ENCODE measurements at regions not wholly inside any gene's neighbourhood (a gene's known extent, or its start where the extent isn't known, plus 50 kb on each side); places are given as distances from the start of the nearest gene placed in this dataset.

GRCh38 chr4:24144381-24144780 lies 254.5 kb upstream of the PPARGC1A start:
- no peak for DNase-seq

- no peak for DNase-seq
Measured at GRCh38 chr4:24143741-24144140, 253.9 kb upstream of the PPARGC1A start.

- DNase-seq, result no peak
Measured at GRCh38 chr4:24141836-24142235, 252.0 kb upstream of the PPARGC1A start.

DNA sequence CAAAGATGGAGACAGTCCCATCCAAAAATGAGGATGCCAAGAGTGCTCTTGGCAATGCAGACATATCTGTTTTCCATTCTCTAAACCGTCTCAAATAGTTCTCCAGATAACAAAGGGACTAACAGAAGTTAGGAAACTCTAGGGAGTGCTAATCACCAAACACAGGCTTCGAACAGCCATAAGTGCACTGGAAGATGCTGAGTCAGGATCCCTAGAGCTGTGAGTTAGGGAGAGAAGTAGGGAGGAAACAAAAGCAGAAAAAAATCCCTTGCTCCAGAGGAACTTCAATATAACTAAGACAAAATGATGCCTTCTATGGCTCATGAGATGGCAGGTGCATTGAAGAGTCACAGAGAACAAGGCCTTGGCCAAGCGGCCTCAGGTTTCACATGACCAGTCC lies 251.0 kb upstream of the PPARGC1A start:
- no peak for DNase-seq

DNA sequence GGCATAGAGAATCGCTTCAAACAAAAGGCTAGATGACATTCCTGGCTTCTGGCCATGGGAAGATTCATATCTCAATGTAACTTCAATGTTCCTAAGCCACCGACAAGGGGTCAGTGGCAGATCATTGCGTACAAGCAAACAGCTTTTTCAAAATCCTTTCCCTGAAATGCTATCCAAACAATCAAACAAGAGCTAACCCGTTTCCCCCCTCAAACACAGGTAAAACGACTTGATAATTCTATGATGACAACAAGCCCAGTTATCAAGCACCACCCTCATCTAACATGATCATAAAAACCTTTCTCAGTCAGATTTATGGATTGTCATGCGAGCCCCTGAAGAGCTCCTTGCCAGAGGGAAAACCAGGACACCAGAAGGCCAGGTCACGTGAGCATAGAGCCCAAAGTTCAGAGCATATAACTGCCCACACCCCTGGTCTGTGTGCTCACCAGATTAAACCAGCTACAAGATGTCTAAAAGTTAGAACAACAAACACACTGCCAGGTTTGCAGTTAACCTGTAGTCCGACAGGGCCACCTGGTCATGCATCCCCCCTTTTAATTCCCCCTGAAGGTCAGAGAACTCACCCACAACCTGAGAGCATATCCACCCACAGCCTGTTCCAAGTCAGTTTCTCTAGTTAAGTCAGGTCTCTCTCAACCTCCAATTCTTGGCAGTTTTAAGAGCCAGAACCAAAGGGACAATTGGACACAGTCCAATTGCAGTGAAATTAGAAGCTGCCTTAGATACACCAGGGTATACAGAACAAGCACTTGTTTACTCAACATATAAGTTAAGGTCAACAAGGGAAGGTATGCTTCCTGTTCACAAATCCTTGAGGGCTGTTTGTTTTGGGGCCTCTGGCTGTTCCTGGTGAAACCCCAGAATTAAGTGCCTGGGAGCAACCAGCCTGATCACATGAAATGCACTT lies 248.1 kb upstream of the PPARGC1A start:
- no peak for DNase-seq

- no peak for DNase-seq
Measured at GRCh38 chr4:24131954-24132673, 242.3 kb upstream of the PPARGC1A start.

GRCh38 chr4:24130637-24131036 lies 240.8 kb upstream of the PPARGC1A start:
- DNase-seq, result no peak

GRCh38 chr4:24126776-24127175 lies 236.9 kb upstream of the PPARGC1A start:
- no peak for DNase-seq

DNA sequence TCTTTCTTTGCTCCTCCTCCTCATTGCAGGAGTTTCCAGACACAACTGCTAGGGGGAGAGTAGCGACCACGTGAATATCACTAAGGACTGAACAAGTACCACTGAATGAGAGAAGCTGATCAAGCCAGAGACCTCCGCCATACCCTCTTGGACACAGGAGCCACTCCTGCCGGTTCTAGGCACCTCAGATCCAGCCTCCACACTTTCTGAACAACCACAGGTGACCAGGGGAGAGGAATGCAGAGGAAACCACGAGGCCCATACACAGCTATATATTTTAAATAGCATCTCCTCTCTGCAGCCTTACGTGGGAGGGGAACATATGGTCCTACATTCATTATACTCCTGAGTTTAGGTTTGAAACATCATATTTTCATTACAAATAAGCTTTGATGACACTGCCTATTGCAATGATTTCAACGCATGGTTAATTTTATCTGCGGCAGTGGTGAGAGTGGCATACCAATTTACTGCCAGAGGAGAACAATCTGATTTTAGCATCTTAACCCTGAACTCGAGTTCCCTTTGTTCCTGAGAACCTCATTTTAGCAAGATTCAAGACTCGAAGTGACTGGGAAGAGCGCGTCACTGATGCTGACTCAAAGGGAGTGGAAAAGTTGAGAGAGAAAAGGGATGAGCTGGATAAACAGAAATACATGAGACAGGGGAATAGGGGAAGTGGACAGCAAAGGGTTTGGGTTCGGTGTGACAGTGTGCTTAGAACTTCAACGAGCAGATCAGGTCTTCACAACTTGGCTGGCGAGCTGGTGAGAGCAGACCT lies 231.7 kb upstream of the PPARGC1A start:
- DNase-seq, result no peak

DNA sequence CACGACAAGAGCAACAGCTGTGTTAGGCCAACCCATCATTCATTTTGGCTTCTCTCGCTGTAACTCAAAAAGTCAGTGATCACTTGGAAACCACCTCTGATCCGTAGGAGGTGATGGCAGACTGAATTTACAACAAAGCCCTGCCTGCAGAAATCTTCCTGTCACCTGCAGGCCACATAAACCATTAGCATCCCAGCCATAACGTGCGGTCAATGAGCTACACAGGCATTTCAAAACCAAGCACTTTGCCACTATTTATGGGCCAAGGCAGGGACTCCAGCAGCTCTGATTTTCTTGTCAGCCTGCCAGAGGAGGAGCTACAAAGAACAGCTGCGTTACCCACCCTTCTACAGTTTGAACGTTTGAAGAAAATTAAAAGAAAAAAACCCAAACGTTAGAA lies 228.1 kb upstream of the PPARGC1A start:
- DNase-seq, result no peak

DNA sequence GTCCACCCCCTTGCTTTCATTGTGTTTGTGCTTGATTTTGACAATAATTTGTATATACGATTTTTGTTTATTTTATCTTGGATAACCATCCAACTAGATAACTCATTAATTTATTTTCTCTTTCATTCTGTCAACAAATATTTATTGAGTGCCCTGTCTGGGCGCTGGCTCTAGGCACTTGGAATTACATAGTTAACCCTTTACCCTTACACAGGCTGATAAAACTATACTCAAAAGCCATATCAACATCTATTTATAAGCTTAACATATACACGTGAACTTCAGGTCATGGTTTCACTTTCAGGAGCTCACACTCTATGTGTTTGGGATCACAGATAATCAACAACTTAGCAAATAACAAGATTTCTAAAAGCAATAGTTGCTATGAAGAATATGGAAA lies 226.3 kb upstream of the PPARGC1A start:
- no peak for DNase-seq

- no peak for DNase-seq
Measured at GRCh38 chr4:24114919-24115500, 225.2 kb upstream of the PPARGC1A start.

- DNase-seq, result no peak
Measured at GRCh38 chr4:24114444-24114843, 224.6 kb upstream of the PPARGC1A start.

- no peak for DNase-seq
Measured at GRCh38 chr4:24112466-24112865, 222.6 kb upstream of the PPARGC1A start.

GRCh38 chr4:24108567-24108966 lies 218.7 kb upstream of the PPARGC1A start:
- DNase-seq, result no peak

- no peak for DNase-seq
Measured at GRCh38 chr4:24105327-24106038, 215.6 kb upstream of the PPARGC1A start.

- DNase-seq, result no peak
Measured at GRCh38 chr4:24104158-24104565, 214.3 kb upstream of the PPARGC1A start.

GRCh38 chr4:24103434-24104157 lies 213.7 kb upstream of the PPARGC1A start:
- DNase-seq, result no peak

DNA sequence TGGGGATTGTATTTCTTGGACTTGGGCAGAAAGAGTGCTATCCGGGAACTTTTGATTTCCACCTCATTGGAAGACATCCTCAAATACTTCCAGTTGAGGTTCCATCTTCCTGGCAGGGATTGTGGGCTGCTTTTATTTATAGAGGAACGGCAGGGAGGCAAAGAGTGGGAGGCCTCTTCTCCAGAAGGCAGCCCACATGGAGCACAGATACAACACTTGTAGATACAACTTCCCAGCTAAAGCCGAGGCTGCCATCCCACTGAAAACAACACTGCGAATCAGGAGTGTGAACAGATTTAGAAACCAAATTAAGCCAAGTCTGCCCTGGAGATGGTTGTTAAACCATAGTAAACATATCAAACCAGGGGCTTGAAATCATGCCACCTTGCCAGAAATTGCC lies 212.8 kb upstream of the PPARGC1A start:
- no peak for DNase-seq

DNA sequence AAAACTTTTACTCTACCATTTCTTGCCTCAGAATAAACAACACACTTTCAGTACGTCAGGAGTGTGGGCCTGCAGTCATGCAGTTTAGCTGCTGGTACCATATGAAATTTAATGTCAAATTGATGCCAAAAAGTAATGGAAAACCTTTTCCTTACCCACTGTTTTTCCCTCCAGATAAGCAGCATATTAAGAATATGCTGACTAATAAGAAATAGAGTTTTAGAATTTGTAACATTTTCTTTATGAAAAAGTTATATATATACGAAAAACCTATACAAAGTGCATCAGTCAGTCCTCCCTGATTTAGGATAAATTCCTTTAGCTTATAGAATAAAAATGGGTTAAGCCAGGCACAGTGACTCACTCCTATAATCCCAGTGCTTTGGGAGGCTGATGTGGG lies 206.8 kb upstream of the PPARGC1A start:
- no peak for DNase-seq

DNA sequence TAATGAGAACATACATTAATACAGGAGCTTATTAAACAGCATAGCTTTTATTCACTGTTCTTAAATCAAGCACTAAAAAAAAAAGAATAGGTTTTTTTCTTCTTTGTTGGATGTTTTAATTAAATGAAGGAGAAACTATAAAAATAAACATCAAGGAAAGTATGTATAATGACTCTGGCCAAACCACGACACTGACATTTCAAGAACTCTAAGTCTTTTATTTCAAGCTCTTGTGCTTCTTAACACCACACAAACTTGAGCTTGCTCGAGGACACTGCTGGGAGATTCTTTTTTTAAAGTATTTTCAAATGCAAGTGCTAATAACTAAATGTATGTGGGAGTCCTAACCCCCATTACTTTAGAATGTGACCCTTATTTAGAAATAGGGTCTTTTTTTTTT lies 204.9 kb upstream of the PPARGC1A start:
- DNase-seq, result no peak

DNA sequence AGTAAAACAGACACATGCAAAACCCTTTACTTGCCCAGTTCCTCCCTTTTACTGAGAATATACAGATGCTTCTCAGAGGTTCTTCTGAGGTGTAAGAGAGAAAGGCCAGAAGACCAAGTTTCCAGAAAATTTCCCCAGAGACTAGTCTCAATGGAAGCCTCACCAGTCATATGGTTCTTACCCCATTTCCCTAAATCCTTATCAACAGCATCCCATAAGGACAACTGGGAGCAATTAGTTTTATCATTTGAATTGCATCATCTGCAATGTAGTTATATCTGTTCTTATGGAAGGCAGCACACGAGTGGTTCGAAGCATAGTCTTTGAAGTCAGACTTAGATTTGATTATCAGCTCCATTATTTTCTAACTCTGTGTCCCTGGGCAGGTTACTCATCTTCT lies 203.6 kb upstream of the PPARGC1A start:
- no peak for DNase-seq
